GM13976 (cell line): ENCODE measurements at regions not wholly inside any gene's neighbourhood (a gene's known extent, or its start where the extent isn't known, plus 50 kb on each side); places are given as distances from the start of the nearest gene placed in this dataset.
"Not testable (repeated sequence)": the region's sequence is repeated elsewhere in the genome, so short reads cannot be mapped to it uniquely, and the experiment has no call there.

Source experiments
- DNase-seq: peaks from one replicate; pipeline ENCODE4 v3.0.0; 2012; ENCODE audit warnings: low spot score
- CTCF ChIP-seq: IDR thresholded peaks from 2 replicates; pipeline ENCODE4 v1.5.1; 2012; ENCODE audit warnings: borderline replicate concordance, mild to moderate bottlenecking; ENCODE audit not compliant: insufficient read depth; ENCODE audit errors: extremely low read depth, missing control alignments, control extremely low read depth
- in situ Hi-C: fragments of 300-500 bp; cut with MboI; formaldehyde crosslinking; loops from one replicate; pipeline ENCODE4 v1.12.0; 2022; ENCODE audit warnings: low sequenced_read_pairs, mixed read lengths, inconsistent platforms; ENCODE audit not compliant: unreplicated experiment

GRCh38 chr6:103719545-103719944 lies 1140.2 kb downstream of the HACE1 start:
- no peak for TF ChIP-seq CTCF
- DNase-seq = no peak
- in situ Hi-C loops = no loop called here

DNA sequence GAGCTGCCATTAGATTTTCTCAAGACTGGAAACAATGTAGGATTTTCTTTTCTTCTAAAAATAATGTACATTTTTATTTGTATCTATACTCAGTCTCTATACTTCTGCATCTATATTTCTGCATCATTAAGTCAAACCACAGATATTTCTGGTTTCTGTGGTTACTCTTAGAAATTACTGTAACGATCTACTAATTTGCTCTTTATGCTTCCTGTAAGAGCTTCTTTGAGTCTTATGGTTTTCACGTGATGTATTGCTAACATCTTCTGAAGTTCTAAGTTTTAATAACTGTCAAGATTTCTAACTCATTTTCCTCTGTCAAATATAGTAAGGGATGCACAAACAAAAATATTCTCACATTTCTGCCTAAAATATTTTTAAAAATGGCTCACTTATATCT lies 1144.5 kb downstream of the HACE1 start:
- DNase-seq = no peak
- in situ Hi-C loops = no loop called here
- no peak for TF ChIP-seq CTCF

- in situ Hi-C loops, DNase-seq: not testable (repeated sequence)
These were observed 1150.5 kb downstream of the HACE1 start for GRCh38 chr6:103709236-103709635.

DNA sequence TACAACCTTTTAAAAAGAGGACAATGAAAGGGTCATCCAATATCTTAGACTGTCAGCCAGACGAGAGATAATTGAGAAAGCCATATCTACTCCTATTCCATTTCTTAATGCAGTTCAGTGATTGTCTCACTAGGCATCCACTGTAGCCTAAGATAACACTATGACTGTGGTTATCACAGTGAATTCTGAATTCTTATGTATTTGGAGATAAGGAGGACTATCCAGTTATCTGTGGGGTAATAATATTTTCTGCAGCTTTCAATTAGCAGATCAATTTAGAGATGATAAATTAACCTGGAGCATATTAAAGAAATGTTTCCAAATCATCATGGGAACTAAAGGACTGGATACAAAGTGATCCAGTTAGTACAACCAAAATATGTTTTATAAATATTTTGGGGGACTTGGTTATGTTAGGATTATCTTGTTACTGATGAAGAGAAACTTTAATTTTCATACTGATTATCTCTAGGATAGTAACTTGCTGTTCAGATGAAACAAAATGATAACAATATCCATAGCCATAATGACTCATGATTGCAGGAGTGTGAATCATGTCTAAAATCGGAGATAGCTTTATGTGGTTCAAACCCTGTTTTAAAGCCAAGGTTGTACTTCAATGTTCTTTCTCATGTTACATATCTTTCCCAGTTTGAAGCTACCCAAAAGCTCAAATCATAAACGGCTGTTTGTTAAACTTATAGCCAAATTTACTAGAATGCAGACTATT lies 1152.0 kb downstream of the HACE1 start:
- in situ Hi-C loops = no loop called here
- TF ChIP-seq CTCF = no peak
- no peak for DNase-seq

- no peak for TF ChIP-seq CTCF
- in situ Hi-C loops = no loop called here
- no peak for DNase-seq
These were observed 1160.0 kb downstream of the HACE1 start for GRCh38 chr6:103699769-103700168.

DNA sequence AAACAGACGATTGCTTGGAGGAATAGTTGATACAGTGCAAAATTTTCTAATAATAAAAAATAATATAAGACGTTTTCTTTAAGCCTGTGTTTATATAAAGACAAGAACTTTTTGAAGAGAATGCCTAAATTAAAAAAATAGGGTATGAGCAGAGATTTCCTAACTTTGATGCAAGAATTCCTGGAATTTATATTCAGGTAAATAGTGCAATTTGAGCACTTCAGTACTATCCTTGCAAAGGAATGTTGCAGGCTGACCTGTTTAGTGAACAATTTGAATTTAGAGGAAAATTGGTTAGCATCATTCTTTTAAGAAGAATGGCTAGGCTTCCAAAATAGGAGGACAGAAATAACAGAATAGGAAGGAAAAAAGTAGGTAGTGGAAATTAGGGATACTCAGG lies 1172.3 kb downstream of the HACE1 start:
- in situ Hi-C loops = no loop called here
- TF ChIP-seq CTCF = no peak
- DNase-seq = no peak

- in situ Hi-C loops = no loop called here
- TF ChIP-seq CTCF = no peak
- DNase-seq = no peak
These were observed 1179.6 kb downstream of the HACE1 start for GRCh38 chr6:103680116-103680515.
